GM23338 (cell line): ENCODE measurements at regions not wholly inside any gene's neighbourhood (a gene's known extent, or its start where the extent isn't known, plus 50 kb on each side); places are given as distances from the start of the nearest gene placed in this dataset.

ENCODE experiments used
- EZH2 ChIP-seq: fragments of 200-600 bp; sonication (generic); IDR thresholded peaks from one replicate; pipeline ENCODE4 v1.8.0; 2017; ENCODE audit warnings: antibody characterized with exemption, mild to moderate bottlenecking, low read depth; ENCODE audit not compliant: unreplicated experiment
- JUNB ChIP-seq: IDR thresholded peaks from one replicate; pipeline ENCODE4 v1.6.1; 2016; ENCODE audit warnings: antibody characterized with exemption; ENCODE audit not compliant: unreplicated experiment
- POLR2AphosphoS5 ChIP-seq: IDR thresholded peaks from 2 replicates; pipeline ENCODE4 v1.6.1; 2016; ENCODE audit warnings: antibody characterized with exemption, low read depth
- TF ChIP-seq, protein P1 (sequence below), 2 experiments: fragments of 200-600 bp in 1 of 2; sonication (generic) in 1 of 2; conservative IDR thresholded peaks; 2 replicates each; pipeline versions ENCODE4 v1.5.1 to v1.6.1; 2016 to 2017; ENCODE audit warnings: antibody characterized with exemption in 2 of 2, low read depth in 2 of 2, mild to moderate bottlenecking in 2 of 2, moderate library complexity in 1 of 2
- TF ChIP-seq, protein P2 (sequence below): IDR thresholded peaks from one replicate; pipeline ENCODE4 v1.6.1; 2018; ENCODE audit warnings: antibody characterized with exemption; ENCODE audit not compliant: unreplicated experiment
- TF ChIP-seq, protein P3 (sequence below): fragments of 250-450 bp; sonication (Bioruptor Pico); IDR thresholded peaks from 2 replicates; pipeline ENCODE4 v1.5.0; 2020; ENCODE audit warnings: mild to moderate bottlenecking, moderate library complexity

GRCh38 chr4:24298911-24299310 is 285.4 kb downstream of the DHX15 start:
- TF ChIP-seq, protein P1, sequence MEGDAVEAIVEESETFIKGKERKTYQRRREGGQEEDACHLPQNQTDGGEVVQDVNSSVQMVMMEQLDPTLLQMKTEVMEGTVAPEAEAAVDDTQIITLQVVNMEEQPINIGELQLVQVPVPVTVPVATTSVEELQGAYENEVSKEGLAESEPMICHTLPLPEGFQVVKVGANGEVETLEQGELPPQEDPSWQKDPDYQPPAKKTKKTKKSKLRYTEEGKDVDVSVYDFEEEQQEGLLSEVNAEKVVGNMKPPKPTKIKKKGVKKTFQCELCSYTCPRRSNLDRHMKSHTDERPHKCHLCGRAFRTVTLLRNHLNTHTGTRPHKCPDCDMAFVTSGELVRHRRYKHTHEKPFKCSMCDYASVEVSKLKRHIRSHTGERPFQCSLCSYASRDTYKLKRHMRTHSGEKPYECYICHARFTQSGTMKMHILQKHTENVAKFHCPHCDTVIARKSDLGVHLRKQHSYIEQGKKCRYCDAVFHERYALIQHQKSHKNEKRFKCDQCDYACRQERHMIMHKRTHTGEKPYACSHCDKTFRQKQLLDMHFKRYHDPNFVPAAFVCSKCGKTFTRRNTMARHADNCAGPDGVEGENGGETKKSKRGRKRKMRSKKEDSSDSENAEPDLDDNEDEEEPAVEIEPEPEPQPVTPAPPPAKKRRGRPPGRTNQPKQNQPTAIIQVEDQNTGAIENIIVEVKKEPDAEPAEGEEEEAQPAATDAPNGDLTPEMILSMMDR (conservative IDR thresholded peaks at IDR 0.05; ENCODE audit: low read depth in 2 of 2) = no peak
- no peak for TF ChIP-seq POLR2AphosphoS5
- TF ChIP-seq EZH2 = no peak
- TF ChIP-seq, protein P2, sequence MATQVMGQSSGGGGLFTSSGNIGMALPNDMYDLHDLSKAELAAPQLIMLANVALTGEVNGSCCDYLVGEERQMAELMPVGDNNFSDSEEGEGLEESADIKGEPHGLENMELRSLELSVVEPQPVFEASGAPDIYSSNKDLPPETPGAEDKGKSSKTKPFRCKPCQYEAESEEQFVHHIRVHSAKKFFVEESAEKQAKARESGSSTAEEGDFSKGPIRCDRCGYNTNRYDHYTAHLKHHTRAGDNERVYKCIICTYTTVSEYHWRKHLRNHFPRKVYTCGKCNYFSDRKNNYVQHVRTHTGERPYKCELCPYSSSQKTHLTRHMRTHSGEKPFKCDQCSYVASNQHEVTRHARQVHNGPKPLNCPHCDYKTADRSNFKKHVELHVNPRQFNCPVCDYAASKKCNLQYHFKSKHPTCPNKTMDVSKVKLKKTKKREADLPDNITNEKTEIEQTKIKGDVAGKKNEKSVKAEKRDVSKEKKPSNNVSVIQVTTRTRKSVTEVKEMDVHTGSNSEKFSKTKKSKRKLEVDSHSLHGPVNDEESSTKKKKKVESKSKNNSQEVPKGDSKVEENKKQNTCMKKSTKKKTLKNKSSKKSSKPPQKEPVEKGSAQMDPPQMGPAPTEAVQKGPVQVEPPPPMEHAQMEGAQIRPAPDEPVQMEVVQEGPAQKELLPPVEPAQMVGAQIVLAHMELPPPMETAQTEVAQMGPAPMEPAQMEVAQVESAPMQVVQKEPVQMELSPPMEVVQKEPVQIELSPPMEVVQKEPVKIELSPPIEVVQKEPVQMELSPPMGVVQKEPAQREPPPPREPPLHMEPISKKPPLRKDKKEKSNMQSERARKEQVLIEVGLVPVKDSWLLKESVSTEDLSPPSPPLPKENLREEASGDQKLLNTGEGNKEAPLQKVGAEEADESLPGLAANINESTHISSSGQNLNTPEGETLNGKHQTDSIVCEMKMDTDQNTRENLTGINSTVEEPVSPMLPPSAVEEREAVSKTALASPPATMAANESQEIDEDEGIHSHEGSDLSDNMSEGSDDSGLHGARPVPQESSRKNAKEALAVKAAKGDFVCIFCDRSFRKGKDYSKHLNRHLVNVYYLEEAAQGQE = no peak
- TF ChIP-seq, protein P3, sequence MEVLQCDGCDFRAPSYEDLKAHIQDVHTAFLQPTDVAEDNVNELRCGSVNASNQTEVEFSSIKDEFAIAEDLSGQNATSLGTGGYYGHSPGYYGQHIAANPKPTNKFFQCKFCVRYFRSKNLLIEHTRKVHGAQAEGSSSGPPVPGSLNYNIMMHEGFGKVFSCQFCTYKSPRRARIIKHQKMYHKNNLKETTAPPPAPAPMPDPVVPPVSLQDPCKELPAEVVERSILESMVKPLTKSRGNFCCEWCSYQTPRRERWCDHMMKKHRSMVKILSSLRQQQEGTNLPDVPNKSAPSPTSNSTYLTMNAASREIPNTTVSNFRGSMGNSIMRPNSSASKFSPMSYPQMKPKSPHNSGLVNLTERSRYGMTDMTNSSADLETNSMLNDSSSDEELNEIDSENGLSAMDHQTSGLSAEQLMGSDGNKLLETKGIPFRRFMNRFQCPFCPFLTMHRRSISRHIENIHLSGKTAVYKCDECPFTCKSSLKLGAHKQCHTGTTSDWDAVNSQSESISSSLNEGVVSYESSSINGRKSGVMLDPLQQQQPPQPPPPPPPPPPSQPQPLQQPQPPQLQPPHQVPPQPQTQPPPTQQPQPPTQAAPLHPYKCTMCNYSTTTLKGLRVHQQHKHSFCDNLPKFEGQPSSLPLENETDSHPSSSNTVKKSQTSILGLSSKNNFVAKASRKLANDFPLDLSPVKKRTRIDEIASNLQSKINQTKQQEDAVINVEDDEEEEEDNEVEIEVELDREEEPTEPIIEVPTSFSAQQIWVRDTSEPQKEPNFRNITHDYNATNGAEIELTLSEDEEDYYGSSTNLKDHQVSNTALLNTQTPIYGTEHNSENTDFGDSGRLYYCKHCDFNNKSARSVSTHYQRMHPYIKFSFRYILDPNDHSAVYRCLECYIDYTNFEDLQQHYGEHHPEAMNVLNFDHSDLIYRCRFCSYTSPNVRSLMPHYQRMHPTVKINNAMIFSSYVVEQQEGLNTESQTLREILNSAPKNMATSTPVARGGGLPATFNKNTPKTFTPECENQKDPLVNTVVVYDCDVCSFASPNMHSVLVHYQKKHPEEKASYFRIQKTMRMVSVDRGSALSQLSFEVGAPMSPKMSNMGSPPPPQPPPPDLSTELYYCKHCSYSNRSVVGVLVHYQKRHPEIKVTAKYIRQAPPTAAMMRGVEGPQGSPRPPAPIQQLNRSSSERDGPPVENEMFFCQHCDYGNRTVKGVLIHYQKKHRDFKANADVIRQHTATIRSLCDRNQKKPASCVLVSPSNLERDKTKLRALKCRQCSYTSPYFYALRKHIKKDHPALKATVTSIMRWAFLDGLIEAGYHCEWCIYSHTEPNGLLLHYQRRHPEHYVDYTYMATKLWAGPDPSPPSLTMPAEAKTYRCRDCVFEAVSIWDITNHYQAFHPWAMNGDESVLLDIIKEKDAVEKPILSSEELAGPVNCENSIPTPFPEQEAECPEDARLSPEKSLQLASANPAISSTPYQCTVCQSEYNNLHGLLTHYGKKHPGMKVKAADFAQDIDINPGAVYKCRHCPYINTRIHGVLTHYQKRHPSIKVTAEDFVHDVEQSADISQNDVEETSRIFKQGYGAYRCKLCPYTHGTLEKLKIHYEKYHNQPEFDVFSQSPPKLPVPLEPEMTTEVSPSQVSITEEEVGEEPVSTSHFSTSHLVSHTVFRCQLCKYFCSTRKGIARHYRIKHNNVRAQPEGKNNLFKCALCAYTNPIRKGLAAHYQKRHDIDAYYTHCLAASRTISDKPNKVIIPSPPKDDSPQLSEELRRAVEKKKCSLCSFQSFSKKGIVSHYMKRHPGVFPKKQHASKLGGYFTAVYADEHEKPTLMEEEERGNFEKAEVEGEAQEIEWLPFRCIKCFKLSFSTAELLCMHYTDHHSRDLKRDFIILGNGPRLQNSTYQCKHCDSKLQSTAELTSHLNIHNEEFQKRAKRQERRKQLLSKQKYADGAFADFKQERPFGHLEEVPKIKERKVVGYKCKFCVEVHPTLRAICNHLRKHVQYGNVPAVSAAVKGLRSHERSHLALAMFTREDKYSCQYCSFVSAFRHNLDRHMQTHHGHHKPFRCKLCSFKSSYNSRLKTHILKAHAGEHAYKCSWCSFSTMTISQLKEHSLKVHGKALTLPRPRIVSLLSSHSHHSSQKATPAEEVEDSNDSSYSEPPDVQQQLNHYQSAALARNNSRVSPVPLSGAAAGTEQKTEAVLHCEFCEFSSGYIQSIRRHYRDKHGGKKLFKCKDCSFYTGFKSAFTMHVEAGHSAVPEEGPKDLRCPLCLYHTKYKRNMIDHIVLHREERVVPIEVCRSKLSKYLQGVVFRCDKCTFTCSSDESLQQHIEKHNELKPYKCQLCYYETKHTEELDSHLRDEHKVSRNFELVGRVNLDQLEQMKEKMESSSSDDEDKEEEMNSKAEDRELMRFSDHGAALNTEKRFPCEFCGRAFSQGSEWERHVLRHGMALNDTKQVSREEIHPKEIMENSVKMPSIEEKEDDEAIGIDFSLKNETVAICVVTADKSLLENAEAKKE (CRISPR knock-in tag) = no peak
- no peak for TF ChIP-seq JUNB
